Activated T-cell treated with anti-CD3 and anti-CD28 coated beads, Interleukin-2, amount 50 U/mL, for 24 hours (primary cell): ENCODE measurements at regions not wholly inside any gene's neighbourhood (a gene's known extent, or its start where the extent isn't known, plus 50 kb on each side); places are given as distances from the start of the nearest gene placed in this dataset.

Experiments used
- DNase-seq: peaks from one replicate; pipeline ENCODE4 v3.0.0-alpha.2; 2020
- H3K27ac Mint-ChIP-seq: 2 replicates; pipeline ENCODE4 v1.8.0; 2020; ENCODE audit warnings: mild to moderate bottlenecking, mixed read lengths
- H3K27me3 Mint-ChIP-seq: 2 replicates; pipeline ENCODE4 v1.8.0; 2020; ENCODE audit warnings: mixed read lengths
- H3K36me3 Mint-ChIP-seq: 2 replicates; pipeline ENCODE4 v1.8.0; 2020; ENCODE audit warnings: low read depth, mixed read lengths
- H3K4me1 Mint-ChIP-seq: 2 replicates; pipeline ENCODE4 v1.8.0; 2020; ENCODE audit warnings: low read depth, mixed read lengths
- H3K4me3 Mint-ChIP-seq: 2 replicates; pipeline ENCODE4 v1.8.0; 2020; ENCODE audit warnings: mild to moderate bottlenecking, moderate library complexity, mixed read lengths
- H3K9me3 Mint-ChIP-seq: 2 replicates; pipeline ENCODE4 v1.8.0; 2020; ENCODE audit warnings: mixed read lengths

GRCh38 chr3:194225988-194226663 lies 90.2 kb downstream of the HES1 start:
- no peaks in the 10 kb centered on the region for H3K36me3 Mint-ChIP-seq
- H3K9me3 Mint-ChIP-seq, result no peaks in the 10 kb centered on the region
- H3K27me3 Mint-ChIP-seq, result peaks cover 34% of the 10 kb centered on the region
- no peak for DNase-seq
- H3K4me1 Mint-ChIP-seq, result peaks cover 7% of the 10 kb centered on the region
- no peak overlapping the region for H3K27ac Mint-ChIP-seq
- H3K4me3 Mint-ChIP-seq, result no peak overlapping the region

GRCh38 chr3:194231929-194232832 lies 96.2 kb downstream of the HES1 start:
- Mint-ChIP-seq H3K9me3 (no peaks in the 10 kb centered on the region), H3K27me3 (peaks cover 8% of the 10 kb centered on the region)

GRCh38 chr3:194233150-194233549 lies 97.2 kb downstream of the HES1 start:
- no peak for DNase-seq
- no peak overlapping the region for H3K4me3 Mint-ChIP-seq
- H3K36me3 Mint-ChIP-seq, result no peaks in the 10 kb centered on the region
- H3K27ac Mint-ChIP-seq, result no peak overlapping the region
- H3K9me3 Mint-ChIP-seq, result no peaks in the 10 kb centered on the region
- H3K27me3 Mint-ChIP-seq, result peaks cover 5% of the 10 kb centered on the region
- no peaks in the 10 kb centered on the region for H3K4me1 Mint-ChIP-seq

More at GRCh38 chr3:194231929-194232832, 96.2 kb downstream of the HES1 start:
- H3K4me3 Mint-ChIP-seq, result no peak overlapping the region
- no peak for DNase-seq
- no peaks in the 10 kb centered on the region for H3K4me1 Mint-ChIP-seq
- no peaks in the 10 kb centered on the region for H3K36me3 Mint-ChIP-seq
- no peak overlapping the region for H3K27ac Mint-ChIP-seq

GRCh38 chr3:194235160-194235559 lies 99.2 kb downstream of the HES1 start:
- no peaks in the 10 kb centered on the region for H3K36me3 Mint-ChIP-seq
- no peak for DNase-seq
- no peak overlapping the region for H3K4me3 Mint-ChIP-seq
- H3K4me1 Mint-ChIP-seq, result no peaks in the 10 kb centered on the region
- peaks cover 5% of the 10 kb centered on the region for H3K27me3 Mint-ChIP-seq
- no peak overlapping the region for H3K27ac Mint-ChIP-seq
- no peaks in the 10 kb centered on the region for H3K9me3 Mint-ChIP-seq

GRCh38 chr3:194237110-194237509 lies 101.2 kb downstream of the HES1 start:
- H3K27ac Mint-ChIP-seq, result no peak overlapping the region
- peaks cover 3% of the 10 kb centered on the region for H3K27me3 Mint-ChIP-seq
- H3K4me3 Mint-ChIP-seq, result no peak overlapping the region
- DNase-seq, result no peak
- no peaks in the 10 kb centered on the region for H3K9me3 Mint-ChIP-seq
- H3K4me1 Mint-ChIP-seq, result no peaks in the 10 kb centered on the region
- H3K36me3 Mint-ChIP-seq, result no peaks in the 10 kb centered on the region

- no peaks in the 10 kb centered on the region for H3K36me3 Mint-ChIP-seq
These were observed 104.8 kb downstream of the HES1 start for GRCh38 chr3:194240766-194241165.

GRCh38 chr3:194243172-194243837 lies 107.4 kb downstream of the HES1 start:
- DNase-seq, result no peak
- Mint-ChIP-seq H3K27me3 (no peaks in the 10 kb centered on the region), H3K4me3 (no peak overlapping the region), H3K27ac (no peak overlapping the region), H3K36me3 (no peaks in the 10 kb centered on the region), H3K9me3 (no peaks in the 10 kb centered on the region), H3K4me1 (no peaks in the 10 kb centered on the region)

More at GRCh38 chr3:194240766-194241165, 104.8 kb downstream of the HES1 start:
- Mint-ChIP-seq H3K27ac (no peak overlapping the region), H3K4me1 (no peaks in the 10 kb centered on the region), H3K4me3 (no peak overlapping the region), H3K27me3 (peaks cover 3% of the 10 kb centered on the region), H3K9me3 (no peaks in the 10 kb centered on the region)
- no peak for DNase-seq

- no peak for DNase-seq
- H3K36me3 Mint-ChIP-seq, result no peaks in the 10 kb centered on the region
- H3K9me3 Mint-ChIP-seq, result no peaks in the 10 kb centered on the region
- no peak overlapping the region for H3K27ac Mint-ChIP-seq
- no peaks in the 10 kb centered on the region for H3K4me1 Mint-ChIP-seq
- H3K27me3 Mint-ChIP-seq, result no peaks in the 10 kb centered on the region
- H3K4me3 Mint-ChIP-seq, result no peak overlapping the region
These were observed 107.0 kb downstream of the CPN2 start for GRCh38 chr3:194244167-194244566.

GRCh38 chr3:194245474-194245873 lies 105.7 kb downstream of the CPN2 start:
- H3K36me3 Mint-ChIP-seq, result no peaks in the 10 kb centered on the region
- no peaks in the 10 kb centered on the region for H3K4me1 Mint-ChIP-seq
- DNase-seq, result no peak
- no peaks in the 10 kb centered on the region for H3K9me3 Mint-ChIP-seq
- H3K27ac Mint-ChIP-seq, result no peak overlapping the region
- H3K27me3 Mint-ChIP-seq, result no peaks in the 10 kb centered on the region
- no peak overlapping the region for H3K4me3 Mint-ChIP-seq

- Mint-ChIP-seq H3K36me3 (no peaks in the 10 kb centered on the region), H3K9me3 (no peaks in the 10 kb centered on the region), H3K4me3 (no peak overlapping the region), H3K4me1 (no peaks in the 10 kb centered on the region), H3K27ac (no peak overlapping the region), H3K27me3 (no peaks in the 10 kb centered on the region)
- no peak for DNase-seq
These were observed 105.1 kb downstream of the CPN2 start for GRCh38 chr3:194245975-194246561.

- H3K9me3 Mint-ChIP-seq, result no peaks in the 10 kb centered on the region
- no peak overlapping the region for H3K4me3 Mint-ChIP-seq
- H3K4me1 Mint-ChIP-seq, result no peaks in the 10 kb centered on the region
- DNase-seq, result no peak
- no peaks in the 10 kb centered on the region for H3K36me3 Mint-ChIP-seq
- no peaks in the 10 kb centered on the region for H3K27me3 Mint-ChIP-seq
- no peak overlapping the region for H3K27ac Mint-ChIP-seq
These were observed 104.3 kb downstream of the CPN2 start for GRCh38 chr3:194246709-194247349.

GRCh38 chr3:194247350-194247740 lies 103.8 kb downstream of the CPN2 start:
- no peaks in the 10 kb centered on the region for H3K36me3 Mint-ChIP-seq
- no peak for DNase-seq
- H3K27ac Mint-ChIP-seq, result no peak overlapping the region
- H3K27me3 Mint-ChIP-seq, result no peaks in the 10 kb centered on the region
- no peaks in the 10 kb centered on the region for H3K4me1 Mint-ChIP-seq
- H3K9me3 Mint-ChIP-seq, result no peaks in the 10 kb centered on the region
- H3K4me3 Mint-ChIP-seq, result no peak overlapping the region

GRCh38 chr3:194249323-194250097 lies 101.6 kb downstream of the CPN2 start:
- Mint-ChIP-seq H3K9me3 (no peaks in the 10 kb centered on the region), H3K4me3 (no peak overlapping the region), H3K36me3 (no peaks in the 10 kb centered on the region), H3K27ac (no peak overlapping the region), H3K27me3 (no peaks in the 10 kb centered on the region), H3K4me1 (no peaks in the 10 kb centered on the region)
- no peak for DNase-seq
